Body of pancreas (tissue), 4 donors: ENCODE measurements at regions not wholly inside any gene's neighbourhood (a gene's known extent, or its start where the extent isn't known, plus 50 kb on each side); places are given as distances from the start of the nearest gene placed in this dataset.

Experiments
- CTCF ChIP-seq, 7 experiments: fragments of 450-650 bp in 4 of 7; fragments of 200-600 bp in 3 of 7; sonication (generic) in 3 of 7; IDR thresholded peaks; one replicate each; pipeline ENCODE4 v1.5.1; 2016 to 2019; ENCODE audit warnings: antibody characterized with exemption in 7 of 7
- POLR2A ChIP-seq, 3 donors: fragments of 450-650 bp; IDR thresholded peaks; one replicate each; pipeline ENCODE4 v1.6.1; 2016; ENCODE audit warnings: antibody characterized with exemption in 3 of 3, mild to moderate bottlenecking in 2 of 3

- TF ChIP-seq CTCF (IDR thresholded peaks at IDR 0.05) (no peak), POLR2A (IDR thresholded peaks at IDR 0.05) (no peak)
Observed at GRCh38 chr2:145258903-145259579, 739.1 kb upstream of the ZEB2 start.
